ENCODE measurements at regions not wholly inside any gene's neighbourhood (a gene's known extent, or its start where the extent isn't known, plus 50 kb on each side); places are given as distances from the start of the nearest gene placed in this dataset.

DNA sequence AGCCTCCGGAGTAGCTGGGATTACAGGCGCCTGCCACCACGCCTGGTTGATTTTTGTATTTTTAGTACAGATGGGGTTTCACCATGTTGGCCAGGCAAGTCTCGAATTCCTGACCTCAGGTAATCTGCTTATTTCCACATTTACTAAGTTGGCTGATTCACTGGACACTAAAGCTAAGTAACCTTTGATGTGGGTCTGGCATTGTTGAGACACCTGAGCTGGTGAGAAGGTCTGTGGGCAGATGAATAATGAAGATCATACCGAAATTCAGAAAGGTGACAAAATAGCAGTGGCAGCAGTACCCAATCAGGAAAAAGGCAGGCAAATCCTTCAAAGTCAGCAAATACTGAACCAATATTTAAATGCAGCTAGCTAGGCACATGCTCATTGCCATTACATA is 210.6 kb upstream of the ZNF608 start:
- TF ChIP-seq POLR2A (IDR thresholded peaks at IDR 0.05): no peak
- TF ChIP-seq, protein P1, sequence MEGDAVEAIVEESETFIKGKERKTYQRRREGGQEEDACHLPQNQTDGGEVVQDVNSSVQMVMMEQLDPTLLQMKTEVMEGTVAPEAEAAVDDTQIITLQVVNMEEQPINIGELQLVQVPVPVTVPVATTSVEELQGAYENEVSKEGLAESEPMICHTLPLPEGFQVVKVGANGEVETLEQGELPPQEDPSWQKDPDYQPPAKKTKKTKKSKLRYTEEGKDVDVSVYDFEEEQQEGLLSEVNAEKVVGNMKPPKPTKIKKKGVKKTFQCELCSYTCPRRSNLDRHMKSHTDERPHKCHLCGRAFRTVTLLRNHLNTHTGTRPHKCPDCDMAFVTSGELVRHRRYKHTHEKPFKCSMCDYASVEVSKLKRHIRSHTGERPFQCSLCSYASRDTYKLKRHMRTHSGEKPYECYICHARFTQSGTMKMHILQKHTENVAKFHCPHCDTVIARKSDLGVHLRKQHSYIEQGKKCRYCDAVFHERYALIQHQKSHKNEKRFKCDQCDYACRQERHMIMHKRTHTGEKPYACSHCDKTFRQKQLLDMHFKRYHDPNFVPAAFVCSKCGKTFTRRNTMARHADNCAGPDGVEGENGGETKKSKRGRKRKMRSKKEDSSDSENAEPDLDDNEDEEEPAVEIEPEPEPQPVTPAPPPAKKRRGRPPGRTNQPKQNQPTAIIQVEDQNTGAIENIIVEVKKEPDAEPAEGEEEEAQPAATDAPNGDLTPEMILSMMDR (IDR thresholded peaks at IDR 0.05): no peak
- Histone ChIP-seq H3K27me3 (no peaks in the 10 kb centered on the region), H3K36me3 (no peaks in the 10 kb centered on the region), H3K4me3 (no peak overlapping the region), H3K4me1 (no peaks in the 10 kb centered on the region), H3K9me3 (no peaks in the 10 kb centered on the region), H3K27ac (no peak overlapping the region)
- intact Hi-C loops (cut with DNase I): no loop called here
- no peak for ATAC-seq
- WGBS, 4 donors: 91 to 94% (median 92%) methylated on average over 5 of the region's 5 CpGs
- no peak for DNase-seq

DNA sequence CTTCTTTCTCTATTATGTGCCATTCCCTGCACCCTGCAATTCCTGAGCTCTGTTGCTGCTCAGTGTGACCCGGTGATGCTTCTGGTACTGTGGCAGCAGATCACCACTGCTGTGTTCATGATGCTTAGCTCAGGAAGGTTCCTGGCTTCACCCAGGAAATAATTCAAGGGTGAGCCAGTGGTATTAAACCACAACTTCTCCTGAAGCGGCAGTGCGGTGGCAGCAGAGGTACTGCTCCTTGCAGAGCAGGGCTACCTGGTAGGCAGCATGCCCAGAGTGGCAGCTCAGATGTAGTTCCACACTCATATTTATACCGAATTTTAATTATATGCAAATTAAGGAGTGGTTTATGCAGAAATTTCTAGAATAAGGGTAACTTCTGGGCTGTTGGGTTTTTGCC is 213.8 kb upstream of the ZNF608 start:
- DNase-seq (no peak), ATAC-seq (no peak)
- TF ChIP-seq POLR2A (IDR thresholded peaks at IDR 0.05): no peak
- TF ChIP-seq, protein P1 (IDR thresholded peaks at IDR 0.05): no peak
- no peak overlapping the region for H3K4me3 ChIP-seq
- no peak overlapping the region for H3K27ac ChIP-seq
- WGBS, 4 donors: 92 to 96% (median 94%) methylated on average over 4 of the region's 4 CpGs
- H3K27me3 ChIP-seq: no peaks in the 10 kb centered on the region
- intact Hi-C loops (cut with DNase I): no loop called here
- H3K9me3 ChIP-seq: no peaks in the 10 kb centered on the region
- no peaks in the 10 kb centered on the region for H3K36me3 ChIP-seq
- no peaks in the 10 kb centered on the region for H3K4me1 ChIP-seq

DNA sequence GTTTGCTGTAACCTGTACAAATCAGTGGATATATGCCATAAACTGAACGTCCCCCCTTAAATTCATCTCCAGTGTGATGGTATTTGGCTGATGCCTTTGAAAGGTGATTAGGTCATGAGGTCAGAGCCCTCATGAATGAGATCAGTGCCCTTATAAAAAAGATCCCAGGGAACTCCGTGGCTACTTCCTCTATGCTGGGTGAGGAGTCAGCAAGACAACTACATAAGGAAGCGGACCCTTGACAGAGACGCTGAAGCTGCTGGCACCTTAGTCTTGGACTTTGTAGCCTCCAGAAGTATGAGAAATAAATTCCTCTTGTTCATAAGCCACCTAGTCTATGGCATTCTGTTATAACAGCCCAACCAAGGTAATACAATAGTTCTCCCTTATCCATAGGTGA is 215.1 kb upstream of the ZNF608 start:
- H3K4me3 ChIP-seq: no peak overlapping the region
- no peaks in the 10 kb centered on the region for H3K4me1 ChIP-seq
- ATAC-seq: no peak
- no peaks in the 10 kb centered on the region for H3K36me3 ChIP-seq
- no peaks in the 10 kb centered on the region for H3K27me3 ChIP-seq
- TF ChIP-seq, protein P1 (IDR thresholded peaks at IDR 0.05): no peak
- no peak for TF ChIP-seq POLR2A (IDR thresholded peaks at IDR 0.05)
- WGBS, 4 donors: 72 to 90% (median 85%) methylated on average over 4 of the region's 4 CpGs
- no peak overlapping the region for H3K27ac ChIP-seq
- intact Hi-C loops (cut with DNase I): no loop called here
- H3K9me3 ChIP-seq: no peaks in the 10 kb centered on the region
- no peak for DNase-seq

DNA sequence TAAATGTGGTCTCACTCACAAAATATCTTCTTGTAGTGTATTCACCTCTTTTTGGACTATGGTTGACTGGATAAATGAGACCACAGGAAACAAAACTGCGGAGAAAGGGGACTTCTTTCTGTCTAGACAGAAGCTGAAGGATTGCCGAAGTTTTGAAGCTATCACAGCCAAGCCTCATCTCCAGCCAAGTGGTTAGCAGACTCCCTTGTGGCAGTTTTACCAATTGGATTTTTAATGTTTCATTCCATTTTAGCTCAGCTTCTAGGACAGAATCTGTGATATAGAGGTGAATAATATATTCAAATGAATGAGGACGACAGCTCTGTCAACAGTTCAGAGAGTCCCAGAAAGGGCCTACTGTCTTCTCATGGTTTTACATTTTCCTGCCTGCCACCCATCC is 215.7 kb upstream of the ZNF608 start:
- no peaks in the 10 kb centered on the region for H3K9me3 ChIP-seq
- ATAC-seq: no peak
- WGBS, 4 donors: 77 to 86% (median 81%) methylated on average over 3 of the region's 3 CpGs
- H3K27ac ChIP-seq: no peak overlapping the region
- no peaks in the 10 kb centered on the region for H3K36me3 ChIP-seq
- no peak for DNase-seq
- H3K4me1 ChIP-seq: no peaks in the 10 kb centered on the region
- intact Hi-C loops (cut with DNase I): no loop called here
- no peak for TF ChIP-seq POLR2A (IDR thresholded peaks at IDR 0.05)
- TF ChIP-seq, protein P1 (IDR thresholded peaks at IDR 0.05): no peak
- H3K27me3 ChIP-seq: no peaks in the 10 kb centered on the region
- H3K4me3 ChIP-seq: no peak overlapping the region
